Esophagus squamous epithelium (tissue), 4 donors: ENCODE measurements at regions not wholly inside any gene's neighbourhood (a gene's known extent, or its start where the extent isn't known, plus 50 kb on each side); places are given as distances from the start of the nearest gene placed in this dataset.

Experiments used
- CTCF ChIP-seq, 6 experiments: fragments of 450-650 bp in 4 of 6; fragments of 200-600 bp in 2 of 6; sonication (generic) in 2 of 6; IDR thresholded peaks; one replicate each; pipeline ENCODE4 v1.5.1; 2016 to 2019; ENCODE audit warnings: antibody characterized with exemption in 6 of 6, mild to moderate bottlenecking in 4 of 6, moderate library complexity in 4 of 6
- POLR2A ChIP-seq, 4 donors: fragments of 450-650 bp; IDR thresholded peaks; one replicate each; pipeline ENCODE4 v1.6.1; 2017; ENCODE audit warnings: antibody characterized with exemption in 4 of 4, mild to moderate bottlenecking in 4 of 4, moderate library complexity in 3 of 4

GRCh38 chr12:118514297-118514696, 137.9 kb downstream of the SUDS3 start:
- no peak for TF ChIP-seq CTCF (IDR thresholded peaks at IDR 0.05)
- TF ChIP-seq POLR2A (IDR thresholded peaks at IDR 0.05), result no peak
